B cell (primary cell): ENCODE measurements at regions not wholly inside any gene's neighbourhood (a gene's known extent, or its start where the extent isn't known, plus 50 kb on each side); places are given as distances from the start of the nearest gene placed in this dataset.

ENCODE experiments used
- ATAC-seq: fragments of 200-7000 bp; cut with Tn5 transposase; one replicate; pipeline ENCODE4 v1.10.0; 2021; ENCODE audit warnings: low read depth, mild to moderate bottlenecking, moderate number of reproducible peaks, moderate library complexity
- CTCF ChIA-PET: fragments of 350-600 bp; sonication (Branson Sonifier 250); formaldehyde crosslinking; loops from one replicate; lab custom pipeline; 2021; ENCODE audit warnings: antibody characterized with exemption, inconsistent platforms; lab: Charles Lee
- POLR2A ChIA-PET: fragments of 350-600 bp; sonication (Branson Sonifier 250); formaldehyde crosslinking; loops from one replicate; lab custom pipeline; 2021; ENCODE audit warnings: antibody characterized with exemption; lab: Charles Lee
- DNase-seq: peaks from one replicate; pipeline ENCODE4 v3.0.0; 2013
- H2AFZ ChIP-seq: 2 replicates; pipeline ENCODE4 v1.6.1; 2012; ENCODE audit warnings: mild to moderate bottlenecking, low read depth, low read length; ENCODE audit not compliant: insufficient read depth, poor library complexity, severe bottlenecking
- H3K27ac ChIP-seq, 2 donors: 1 replicate in 1 of 2; 2 replicates in 1 of 2; pipeline ENCODE4 v1.5.1; 2012 to 2013; ENCODE audit warnings: low read length in 2 of 2, mild to moderate bottlenecking in 2 of 2, moderate library complexity in 1 of 2
- H3K27me3 ChIP-seq, 4 experiments: fragments of 200-600 bp in 1 of 4; sonication (generic) in 1 of 4; replicated peaks in 1 of 4; 1 replicate in 2 of 4; 2 replicates in 2 of 4; pipeline versions ENCODE4 v1.6.1 to v1.7.0; 2013 to 2016; ENCODE audit warnings: low read length in 3 of 4, mild to moderate bottlenecking in 2 of 4, mixed read lengths in 1 of 4, moderate library complexity in 1 of 4; ENCODE audit not compliant: insufficient read depth in 4 of 4, control insufficient read depth in 3 of 4; ENCODE audit errors: control extremely low read depth in 1 of 4
- H3K36me3 ChIP-seq, 2 experiments: replicated peaks in 1 of 2; 1 replicate in 1 of 2; 2 replicates in 1 of 2; pipeline versions ENCODE4 v1.6.1 to v1.7.1; 2013; ENCODE audit warnings: low read length in 1 of 2; ENCODE audit not compliant: insufficient read depth in 2 of 2, control insufficient read depth in 1 of 2; ENCODE audit errors: control extremely low read depth in 1 of 2, extremely low read depth in 1 of 2
- H3K4me1 ChIP-seq, 2 donors: fragments of 200-600 bp in 1 of 2; sonication (generic) in 1 of 2; 1 replicate in 1 of 2; 2 replicates in 1 of 2; pipeline versions ENCODE4 v1.5.1 to v1.6.1; 2013 to 2017; ENCODE audit warnings: low read length in 2 of 2; ENCODE audit not compliant: control insufficient read depth in 2 of 2, insufficient read depth in 2 of 2
- H3K4me2 ChIP-seq: replicated peaks from 2 replicates; pipeline ENCODE3; 2012; ENCODE audit warnings: mild to moderate bottlenecking, low read depth, low read length; ENCODE audit not compliant: poor library complexity, severe bottlenecking
- H3K4me3 ChIP-seq, 5 experiments: fragments of 200-600 bp in 1 of 5; sonication (generic) in 1 of 5; 1 replicate in 3 of 5; 2 replicates in 2 of 5; pipeline versions ENCODE4 v1.5.1 to v1.7.0; 2011 to 2016; ENCODE audit warnings: low read length in 4 of 5, mild to moderate bottlenecking in 4 of 5, low read depth in 2 of 5, control low read depth in 1 of 5, moderate library complexity in 1 of 5; ENCODE audit not compliant: insufficient read depth in 1 of 5; ENCODE audit errors: control extremely low read depth in 1 of 5, extremely low read depth in 1 of 5
- H3K79me2 ChIP-seq: fragments of 200-600 bp; sonication (generic); one replicate; pipeline ENCODE4 v1.6.0; 2016; ENCODE audit warnings: low read length; ENCODE audit not compliant: control insufficient read depth, insufficient read depth
- H3K9ac ChIP-seq: fragments of 200-600 bp; sonication (generic); 2 replicates; pipeline ENCODE4 v1.6.1; 2017; ENCODE audit warnings: mild to moderate bottlenecking, low read length, moderate library complexity
- H3K9me3 ChIP-seq, 3 donors: one replicate each; pipeline versions ENCODE4 v1.6.1 to v1.7.1; 2013; ENCODE audit warnings: low read length in 2 of 3; ENCODE audit not compliant: control insufficient read depth in 2 of 3, insufficient read depth in 1 of 3; ENCODE audit errors: control extremely low read depth in 1 of 3
- H4K20me1 ChIP-seq: 2 replicates; pipeline ENCODE4 v1.6.0; 2012; ENCODE audit warnings: mild to moderate bottlenecking, low read length; ENCODE audit not compliant: insufficient read depth, control insufficient read depth, poor library complexity, severe bottlenecking
- H3K27ac Mint-ChIP-seq: one replicate; pipeline ENCODE4 v1.8.0; 2021; ENCODE audit warnings: mixed read lengths
- H3K27me3 Mint-ChIP-seq: one replicate; pipeline ENCODE4 v1.8.0; 2021; ENCODE audit warnings: mixed read lengths
- H3K4me1 Mint-ChIP-seq: one replicate; pipeline ENCODE4 v1.8.0; 2021; ENCODE audit warnings: mixed read lengths
- H3K4me3 Mint-ChIP-seq: one replicate; pipeline ENCODE4 v1.8.0; 2021; ENCODE audit warnings: mixed read lengths
- H3K9me3 Mint-ChIP-seq: one replicate; pipeline ENCODE4 v1.8.0; 2022; ENCODE audit warnings: mixed read lengths; ENCODE audit not compliant: insufficient read depth
- CTCF ChIP-seq: fragments of 200-600 bp; IDR thresholded peaks from one replicate; pipeline ENCODE4 v1.8.0; 2022; ENCODE audit warnings: antibody characterized with exemption, mild to moderate bottlenecking
- EZH2 ChIP-seq: IDR thresholded peaks from 2 replicates; pipeline ENCODE4 v1.6.1; 2012; ENCODE audit warnings: borderline replicate concordance, low read depth, mild to moderate bottlenecking, moderate library complexity, low read length; ENCODE audit not compliant: insufficient read depth, poor library complexity, severe bottlenecking
- WGBS: methylation state at CpG from one replicate; pipeline ENCODE4 v1.1.5; 2013; ENCODE audit warnings: missing lambda C conversion rate; ENCODE audit not compliant: insufficient coverage; 5-methylcytosine and 5-hydroxymethylcytosine counted together
- intact Hi-C: fragments of 100-400 bp; cut with micrococcal nuclease; formaldehyde crosslinking; loops from one replicate; pipeline ENCODE4 v1.10.0; 2022

- no peak overlapping the region for H2AFZ ChIP-seq
- DNase-seq (no peak), ATAC-seq (no peak)
- H3K27ac ChIP-seq: no peak overlapping the region
- Mint-ChIP-seq H3K27ac (no peak overlapping the region), H3K4me3 (no peak overlapping the region), H3K4me1 (peaks cover 8% of the 10 kb centered on the region), H3K27me3 (no peaks in the 10 kb centered on the region), H3K9me3 (peaks cover 4% of the 10 kb centered on the region)
- peaks cover 0 to 2% of the 10 kb centered on the region in 2 donors for H3K4me1 ChIP-seq
- no peak overlapping the region for H3K4me3 ChIP-seq
- no CpG with 5 or more reads among the region's 4 CpGs for WGBS
- intact Hi-C loops: no loop called here
- no peak overlapping the region for H3K4me2 ChIP-seq
- POLR2A ChIA-PET: no interaction called here
- H3K9me3 ChIP-seq: peaks cover 0 to 2% (median 1%) of the 10 kb centered on the region in 3 donors
- H3K79me2 ChIP-seq: no peaks in the 10 kb centered on the region
- H3K9ac ChIP-seq: no peak overlapping the region
- CTCF ChIA-PET: no interaction called here
- no peaks in the 10 kb centered on the region for H3K36me3 ChIP-seq
- TF ChIP-seq EZH2 (no peak), CTCF (no peak)
- no peaks in the 10 kb centered on the region for H4K20me1 ChIP-seq
- H3K27me3 ChIP-seq: no peaks in the 10 kb centered on the region
These were observed 707.8 kb downstream of the FLRT2 start for GRCh38 chr14:86237733-86238132.

GRCh38 chr14:86221755-86222154 is 691.8 kb downstream of the FLRT2 start:
- intact Hi-C loops: no loop called here
- CTCF ChIA-PET: no interaction called here

More at GRCh38 chr14:86221755-86222154, 691.8 kb downstream of the FLRT2 start:
- Mint-ChIP-seq H3K4me3 (no peak overlapping the region), H3K9me3 (no peaks in the 10 kb centered on the region), H3K4me1 (no peaks in the 10 kb centered on the region), H3K27ac (no peak overlapping the region), H3K27me3 (no peaks in the 10 kb centered on the region)
- Histone ChIP-seq H3K27me3 (no peaks in the 10 kb centered on the region), H3K4me1 (no peaks in the 10 kb centered on the region), H3K36me3 (no peaks in the 10 kb centered on the region), H3K27ac (no peak overlapping the region), H3K9me3 (peaks cover 0 to 3% (median 0%) of the 10 kb centered on the region in 3 donors), H2AFZ (no peak overlapping the region), H3K4me2 (no peak overlapping the region), H4K20me1 (no peaks in the 10 kb centered on the region), H3K79me2 (no peaks in the 10 kb centered on the region), H3K4me3 (no peak overlapping the region), H3K9ac (no peak overlapping the region)
- ATAC-seq (no peak), DNase-seq (no peak)
- WGBS: 95% methylated on average over 3 of the region's 3 CpGs
- POLR2A ChIA-PET: no interaction called here
- TF ChIP-seq EZH2 (no peak), CTCF (no peak)
